Kidney epithelial cell (primary cell): ENCODE measurements at regions not wholly inside any gene's neighbourhood (a gene's known extent, or its start where the extent isn't known, plus 50 kb on each side); places are given as distances from the start of the nearest gene placed in this dataset.
"Not testable (repeated sequence)": the region's sequence is repeated elsewhere in the genome, so short reads cannot be mapped to it uniquely, and the experiment has no call there.

ENCODE experiments used
- DNase-seq: peaks from one replicate; pipeline ENCODE4 v3.0.0-alpha.2; 2010; ENCODE audit warnings: low read depth
- H3K27me3 ChIP-seq: 2 replicates; pipeline ENCODE4 v1.6.0; 2011; ENCODE audit warnings: low read length; ENCODE audit not compliant: control insufficient read depth, insufficient read depth
- H3K36me3 ChIP-seq: 2 replicates; pipeline ENCODE4 v1.5.1; 2011; ENCODE audit warnings: low read length; ENCODE audit not compliant: control insufficient read depth, insufficient read depth
- H3K4me3 ChIP-seq: 2 replicates; pipeline ENCODE4 v1.5.1; 2011; ENCODE audit warnings: low read depth, mild to moderate bottlenecking, control low read depth, low read length
- TF ChIP-seq, protein P1 (sequence below): IDR thresholded peaks from 2 replicates; pipeline ENCODE4 v1.5.1; 2011; ENCODE audit warnings: mild to moderate bottlenecking, moderate library complexity, low read length, control low read depth, inconsistent platforms; ENCODE audit not compliant: insufficient read depth, poor library complexity, severe bottlenecking

DNA sequence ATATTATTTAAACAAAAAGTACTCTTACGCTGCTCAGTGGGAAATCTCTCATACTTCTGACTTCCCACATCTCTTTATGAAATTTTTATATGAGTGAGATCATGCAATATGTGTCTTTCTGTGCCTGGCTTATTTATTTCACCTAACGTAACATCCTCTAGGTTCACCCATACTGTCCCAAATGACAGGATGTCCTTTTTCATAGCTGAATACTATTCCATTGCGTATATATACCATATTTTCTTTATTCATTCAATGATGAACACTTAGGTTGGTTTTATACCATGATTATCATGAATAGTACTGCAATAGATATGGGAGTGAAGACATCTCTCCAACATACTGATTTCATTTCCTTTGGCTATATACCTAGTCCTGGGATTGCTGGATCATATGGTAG lies 57.8 kb upstream of the TPP2 start:
- no peaks in the 10 kb centered on the region for H3K36me3 ChIP-seq
- no peaks in the 10 kb centered on the region for H3K27me3 ChIP-seq
- TF ChIP-seq, protein P1, sequence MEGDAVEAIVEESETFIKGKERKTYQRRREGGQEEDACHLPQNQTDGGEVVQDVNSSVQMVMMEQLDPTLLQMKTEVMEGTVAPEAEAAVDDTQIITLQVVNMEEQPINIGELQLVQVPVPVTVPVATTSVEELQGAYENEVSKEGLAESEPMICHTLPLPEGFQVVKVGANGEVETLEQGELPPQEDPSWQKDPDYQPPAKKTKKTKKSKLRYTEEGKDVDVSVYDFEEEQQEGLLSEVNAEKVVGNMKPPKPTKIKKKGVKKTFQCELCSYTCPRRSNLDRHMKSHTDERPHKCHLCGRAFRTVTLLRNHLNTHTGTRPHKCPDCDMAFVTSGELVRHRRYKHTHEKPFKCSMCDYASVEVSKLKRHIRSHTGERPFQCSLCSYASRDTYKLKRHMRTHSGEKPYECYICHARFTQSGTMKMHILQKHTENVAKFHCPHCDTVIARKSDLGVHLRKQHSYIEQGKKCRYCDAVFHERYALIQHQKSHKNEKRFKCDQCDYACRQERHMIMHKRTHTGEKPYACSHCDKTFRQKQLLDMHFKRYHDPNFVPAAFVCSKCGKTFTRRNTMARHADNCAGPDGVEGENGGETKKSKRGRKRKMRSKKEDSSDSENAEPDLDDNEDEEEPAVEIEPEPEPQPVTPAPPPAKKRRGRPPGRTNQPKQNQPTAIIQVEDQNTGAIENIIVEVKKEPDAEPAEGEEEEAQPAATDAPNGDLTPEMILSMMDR, result no peak
- H3K4me3 ChIP-seq, result no peak overlapping the region
- no peak for DNase-seq

DNA sequence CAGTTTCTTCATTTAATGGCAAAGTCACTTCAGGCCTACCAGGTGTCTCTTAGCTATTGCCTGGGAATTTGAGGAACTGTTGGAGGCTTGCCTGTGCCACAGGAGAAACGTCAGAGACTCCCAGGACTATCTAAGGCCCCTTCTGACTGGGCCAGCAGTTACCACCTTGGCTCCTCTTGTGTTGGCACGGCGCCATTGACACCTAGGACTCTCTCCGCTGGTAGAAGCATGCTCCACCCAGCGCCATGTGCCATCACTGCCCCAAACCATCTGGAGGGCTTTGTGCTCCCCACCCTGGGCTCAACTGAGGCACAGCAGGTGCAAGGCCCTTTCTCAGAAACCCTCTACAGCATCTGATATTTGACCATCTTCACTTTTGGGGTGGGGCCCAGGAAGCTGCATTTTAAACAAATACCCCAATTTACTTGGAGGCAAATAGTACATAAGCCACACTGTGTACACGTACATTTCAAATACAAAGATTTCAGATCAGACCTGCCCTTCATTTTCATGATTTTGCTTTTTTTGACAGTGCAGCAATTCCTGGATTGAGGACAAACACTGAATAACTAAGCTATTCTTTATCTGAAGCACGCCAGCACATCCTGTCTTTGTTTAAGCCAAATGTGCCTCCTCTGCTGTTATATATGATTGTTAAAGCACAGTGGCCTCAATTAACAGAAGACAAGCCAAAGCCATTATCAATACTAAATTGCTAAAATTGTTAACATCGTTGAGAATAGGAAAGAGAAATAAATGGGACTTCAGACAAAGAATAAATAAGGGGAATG lies 59.9 kb upstream of the TPP2 start:
- TF ChIP-seq, protein P1, result no peak
- no peak overlapping the region for H3K4me3 ChIP-seq
- H3K27me3 ChIP-seq, result no peaks in the 10 kb centered on the region
- no peaks in the 10 kb centered on the region for H3K36me3 ChIP-seq
- no peak for DNase-seq

DNA sequence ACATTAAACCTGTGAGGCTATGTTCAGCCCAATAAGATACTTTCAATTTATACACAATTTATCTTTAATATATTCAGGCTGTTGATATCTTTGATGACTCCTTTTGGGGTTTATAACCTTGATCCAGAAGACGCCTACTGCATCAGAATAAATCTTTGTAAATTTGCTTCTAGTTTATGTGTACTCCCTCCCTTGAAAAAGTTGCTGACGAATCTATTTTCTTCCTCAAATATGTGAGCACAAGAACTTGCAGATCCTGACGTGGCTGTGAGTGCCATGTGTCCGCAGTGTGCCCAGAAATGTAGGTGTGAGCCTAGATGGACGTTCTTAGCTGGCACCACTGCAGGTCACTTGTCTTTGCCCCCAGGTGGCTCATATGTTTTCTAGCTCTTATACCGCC lies 60.6 kb upstream of the TPP2 start:
- H3K36me3 ChIP-seq, result no peaks in the 10 kb centered on the region
- no peak for DNase-seq
- H3K4me3 ChIP-seq, result no peak overlapping the region
- TF ChIP-seq, protein P1, result no peak
- H3K27me3 ChIP-seq, result no peaks in the 10 kb centered on the region

DNA sequence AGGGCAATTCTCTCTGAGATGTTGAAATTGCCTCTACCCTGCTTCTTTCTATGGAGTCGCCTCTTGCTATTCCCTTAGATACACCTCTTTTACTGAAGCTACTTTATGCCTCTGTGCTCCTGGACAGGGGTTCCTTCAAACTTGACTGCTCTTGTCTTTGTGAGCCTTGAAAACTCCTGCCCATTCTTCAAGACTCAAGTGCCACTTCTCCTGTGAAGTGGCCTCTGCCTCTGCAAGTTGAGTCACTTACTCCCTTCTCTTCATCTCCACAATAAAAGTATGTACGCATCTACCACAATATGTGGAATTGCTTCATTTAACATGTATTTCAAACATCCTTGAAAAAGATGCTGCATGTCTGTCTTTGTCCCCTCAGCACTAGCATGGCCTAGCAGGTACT lies 66.0 kb upstream of the TPP2 start:
- TF ChIP-seq, protein P1, result no peak
- Histone ChIP-seq H3K36me3 (no peaks in the 10 kb centered on the region), H3K27me3 (no peaks in the 10 kb centered on the region), H3K4me3 (no peak overlapping the region)
- no peak for DNase-seq

DNA sequence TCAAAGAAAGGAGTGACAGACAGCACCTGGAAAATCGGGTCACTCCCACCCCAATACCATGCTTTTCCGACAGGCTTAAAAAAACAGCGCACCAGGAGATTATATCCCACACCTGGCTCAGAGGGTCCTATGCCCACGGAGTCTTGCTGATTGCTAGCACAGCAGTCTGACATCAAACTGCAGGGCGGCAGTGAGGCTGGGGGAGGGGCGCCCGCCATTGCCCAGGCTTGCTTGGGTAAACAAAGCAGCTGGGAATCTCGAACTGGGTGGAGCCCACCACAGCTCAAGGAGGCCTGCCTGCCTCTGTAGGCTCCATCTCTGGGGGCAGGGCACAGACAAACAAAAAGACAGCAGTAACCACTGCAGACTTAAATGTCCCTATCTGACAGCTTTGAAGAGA lies 74.5 kb upstream of the TPP2 start:
- not testable (repeated sequence) for DNase-seq, H3K27me3 ChIP-seq, H3K36me3 ChIP-seq, H3K4me3 ChIP-seq

DNA sequence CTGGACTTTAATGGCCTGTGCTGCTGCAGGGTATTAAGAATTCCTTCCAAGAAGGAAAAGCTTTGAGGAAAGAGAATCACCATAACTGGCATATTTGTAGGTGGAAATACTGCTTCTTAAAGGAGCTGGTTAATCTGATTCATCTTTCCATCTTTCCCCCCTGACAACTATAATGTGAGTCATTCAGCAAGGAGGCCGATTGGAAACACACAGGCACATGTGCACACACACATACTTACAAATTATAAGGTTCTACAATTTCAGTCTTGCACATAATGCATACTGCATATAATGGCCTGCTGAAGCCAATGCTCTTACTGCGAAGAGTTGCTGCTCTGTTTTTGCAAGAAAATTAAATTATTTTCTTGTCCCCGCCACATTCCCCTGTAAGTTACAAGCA lies 78.8 kb upstream of the TPP2 start:
- TF ChIP-seq, protein P1, result no peak
- DNase-seq, result no peak
- Histone ChIP-seq H3K4me3 (no peak overlapping the region), H3K36me3 (no peaks in the 10 kb centered on the region), H3K27me3 (no peaks in the 10 kb centered on the region)
